ENCODE measurements at regions not wholly inside any gene's neighbourhood (a gene's known extent, or its start where the extent isn't known, plus 50 kb on each side); places are given as distances from the start of the nearest gene placed in this dataset.
A peak's percentile ranks its signal among the peaks of the same experiment; 100 is the strongest.

DNA sequence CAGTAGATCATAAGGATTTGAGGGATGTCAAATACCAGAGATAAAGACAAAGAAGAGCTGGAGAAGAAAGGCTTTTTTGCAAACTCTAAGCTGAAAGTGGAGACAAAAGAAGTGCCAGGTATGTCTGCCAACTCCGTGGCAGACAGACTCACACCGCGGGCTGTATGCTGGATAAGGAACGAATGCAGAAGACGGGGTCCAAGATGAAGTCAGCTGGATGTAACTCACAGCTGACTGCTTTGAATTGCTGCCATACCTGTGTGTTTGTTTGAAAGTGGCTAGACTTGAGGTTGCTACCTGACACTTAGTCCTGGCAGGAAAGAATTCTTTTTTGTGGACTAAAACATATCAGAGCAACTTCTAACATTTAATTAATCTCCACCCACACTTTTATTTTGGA is 398.8 kb downstream of the DLEU7 start:
- H3K4me3 ChIP-seq (ENCODE audit: low read depth in 1 of 3, low read length in 3 of 3), result no peak overlapping the region
- FAIRE-seq, result no peak
- H3K27me3 ChIP-seq (ENCODE audit: control insufficient read depth in 3 of 3, insufficient read depth in 3 of 3, low read length in 3 of 3), result no peaks in the 10 kb centered on the region
- no peak overlapping the region for H3K27ac ChIP-seq (ENCODE audit: low read depth in 1 of 3, low read length in 2 of 3)
- no peak for DNase-seq
- no peaks in the 10 kb centered on the region for H3K9me3 ChIP-seq (ENCODE audit: control insufficient read depth in 2 of 2, insufficient read depth in 1 of 2, low read depth in 1 of 2, low read length in 1 of 2)
- H3K36me3 ChIP-seq (ENCODE audit: control insufficient read depth in 3 of 3, insufficient read depth in 2 of 3, low read depth in 1 of 3, low read length in 3 of 3), result no peaks in the 10 kb centered on the region
- no peaks in the 10 kb centered on the region for H3K4me1 ChIP-seq (ENCODE audit: control insufficient read depth in 3 of 3, insufficient read depth in 2 of 3, low read depth in 1 of 3, low read length in 2 of 3)
- 69 to 83% (median 76%) methylated on average over 5 of the region's 5 CpGs for WGBS, 3 donors

DNA sequence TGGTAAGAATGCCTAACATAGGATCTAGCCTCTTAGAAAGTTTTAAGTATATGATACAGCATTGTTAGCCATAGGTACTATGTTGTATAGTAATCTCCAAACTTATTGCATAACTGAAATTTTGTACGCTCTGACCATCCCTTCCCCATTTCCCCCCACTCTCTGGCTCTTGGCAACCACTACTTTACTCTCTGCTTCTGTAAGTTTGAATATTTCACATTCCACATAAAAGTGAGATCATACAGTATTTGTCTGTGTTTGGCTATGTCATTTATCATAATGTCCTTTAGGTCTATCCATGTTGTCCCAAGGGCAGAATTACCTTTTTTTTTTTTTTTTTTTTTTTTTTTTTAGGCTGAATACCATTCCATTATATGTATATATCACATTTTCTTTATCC is 396.9 kb downstream of the DLEU7 start:
- no peak for FAIRE-seq
- no peaks in the 10 kb centered on the region for H3K4me1 ChIP-seq (ENCODE audit: control insufficient read depth in 3 of 3, insufficient read depth in 2 of 3, low read depth in 1 of 3, low read length in 2 of 3)
- no peak for DNase-seq
- no peaks in the 10 kb centered on the region for H3K9me3 ChIP-seq (ENCODE audit: control insufficient read depth in 2 of 2, insufficient read depth in 1 of 2, low read depth in 1 of 2, low read length in 1 of 2)
- no peak overlapping the region for H3K27ac ChIP-seq (ENCODE audit: low read depth in 1 of 3, low read length in 2 of 3)
- H3K4me3 ChIP-seq (ENCODE audit: low read depth in 1 of 3, low read length in 3 of 3), result no peak overlapping the region
- H3K36me3 ChIP-seq (ENCODE audit: control insufficient read depth in 3 of 3, insufficient read depth in 2 of 3, low read depth in 1 of 3, low read length in 3 of 3), result no peaks in the 10 kb centered on the region
- WGBS, 3 donors, result 86 to 100% (median 89%) methylated on average over 1 of the region's 1 CpG
- no peaks in the 10 kb centered on the region for H3K27me3 ChIP-seq (ENCODE audit: control insufficient read depth in 3 of 3, insufficient read depth in 3 of 3, low read length in 3 of 3)

DNA sequence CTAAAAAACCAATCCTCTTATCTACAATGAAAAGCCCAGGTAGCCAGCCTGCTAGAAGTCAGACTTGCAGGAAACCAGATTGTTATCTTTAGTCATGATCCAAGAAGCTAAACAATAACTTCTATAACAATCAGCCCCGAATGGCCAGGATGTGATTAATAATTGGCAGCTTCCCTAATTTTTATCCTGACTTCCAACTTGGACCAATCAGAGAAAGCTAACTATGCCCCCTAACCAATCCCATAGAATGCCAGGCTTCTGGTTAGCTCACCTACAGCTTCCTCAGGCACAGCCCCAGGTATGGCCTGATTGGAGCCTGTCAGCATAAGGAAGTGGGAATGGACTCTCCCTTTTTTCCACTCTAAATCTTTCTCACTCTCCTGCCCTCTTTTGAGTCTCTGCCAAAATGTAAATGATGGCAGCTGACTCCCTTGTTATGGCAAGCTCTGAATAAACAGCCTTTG is 394.9 kb downstream of the DLEU7 start:
- H3K4me1 ChIP-seq (ENCODE audit: control insufficient read depth in 3 of 3, insufficient read depth in 2 of 3, low read depth in 1 of 3, low read length in 2 of 3), result no peaks in the 10 kb centered on the region
- no peaks in the 10 kb centered on the region for H3K36me3 ChIP-seq (ENCODE audit: control insufficient read depth in 3 of 3, insufficient read depth in 2 of 3, low read depth in 1 of 3, low read length in 3 of 3)
- WGBS, 3 donors, result 5 to 37% (median 11%) methylated on average over 1 of the region's 1 CpG
- peak in 1 of 2 donors; percentile 2 for DNase-seq
- H3K27me3 ChIP-seq (ENCODE audit: control insufficient read depth in 3 of 3, insufficient read depth in 3 of 3, low read length in 3 of 3), result no peaks in the 10 kb centered on the region
- no peaks in the 10 kb centered on the region for H3K9me3 ChIP-seq (ENCODE audit: control insufficient read depth in 2 of 2, insufficient read depth in 1 of 2, low read depth in 1 of 2, low read length in 1 of 2)
- no peak overlapping the region for H3K4me3 ChIP-seq (ENCODE audit: low read depth in 1 of 3, low read length in 3 of 3)
- H3K27ac ChIP-seq (ENCODE audit: low read depth in 1 of 3, low read length in 2 of 3), result no peak overlapping the region
- no peak for FAIRE-seq

DNA sequence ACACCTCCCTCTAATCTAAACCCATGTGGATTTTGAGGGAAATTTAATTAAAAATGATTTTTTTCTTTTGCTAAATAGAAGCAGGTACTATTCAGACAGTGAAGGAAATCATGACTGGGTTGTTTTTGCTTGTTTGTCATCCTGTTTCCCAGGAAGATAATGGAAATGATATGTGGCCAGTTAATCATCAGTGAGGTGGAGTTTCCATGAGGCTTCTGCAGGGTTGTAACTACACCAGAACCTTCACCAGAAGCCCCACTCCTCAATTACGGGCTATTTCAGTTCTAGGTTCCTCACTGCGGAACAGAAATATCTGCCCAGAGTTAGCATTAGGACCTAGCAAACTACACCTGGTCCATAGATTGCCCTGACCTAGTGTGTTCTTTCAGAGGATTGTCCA is 394.0 kb downstream of the DLEU7 start:
- Histone ChIP-seq H3K27me3 (ENCODE audit: control insufficient read depth in 3 of 3, insufficient read depth in 3 of 3, low read length in 3 of 3) (no peaks in the 10 kb centered on the region), H3K4me1 (ENCODE audit: control insufficient read depth in 3 of 3, insufficient read depth in 2 of 3, low read depth in 1 of 3, low read length in 2 of 3) (no peaks in the 10 kb centered on the region), H3K27ac (ENCODE audit: low read depth in 1 of 3, low read length in 2 of 3) (no peak overlapping the region), H3K36me3 (ENCODE audit: control insufficient read depth in 3 of 3, insufficient read depth in 2 of 3, low read depth in 1 of 3, low read length in 3 of 3) (no peaks in the 10 kb centered on the region), H3K9me3 (ENCODE audit: control insufficient read depth in 2 of 2, insufficient read depth in 1 of 2, low read depth in 1 of 2, low read length in 1 of 2) (no peaks in the 10 kb centered on the region), H3K4me3 (ENCODE audit: low read depth in 1 of 3, low read length in 3 of 3) (no peak overlapping the region)
- 91 to 95% (median 95%) methylated on average over 2 of the region's 2 CpGs for WGBS, 3 donors
- no peak for DNase-seq
- no peak for FAIRE-seq

DNA sequence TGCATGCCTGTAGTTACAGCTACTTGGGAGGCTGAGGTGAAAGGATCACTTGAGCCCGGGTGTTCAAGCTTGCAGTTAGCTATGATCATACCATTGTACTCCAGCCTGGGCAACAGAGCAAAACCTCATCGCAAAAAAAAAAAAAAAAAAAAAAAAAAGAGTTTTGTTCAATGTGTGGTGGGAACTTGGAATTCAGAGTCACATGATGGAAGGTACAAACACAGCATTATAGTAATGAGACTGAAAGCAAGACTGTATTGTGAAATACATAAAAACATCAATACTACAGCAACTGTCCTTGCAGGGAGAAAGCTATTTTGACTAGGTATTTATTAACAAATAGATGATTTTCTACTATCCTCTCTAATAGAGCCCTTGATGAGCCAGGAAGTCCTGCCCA is 393.2 kb downstream of the DLEU7 start:
- Histone ChIP-seq H3K4me3 (ENCODE audit: low read depth in 1 of 3, low read length in 3 of 3) (no peak overlapping the region), H3K9me3 (ENCODE audit: control insufficient read depth in 2 of 2, insufficient read depth in 1 of 2, low read depth in 1 of 2, low read length in 1 of 2) (no peaks in the 10 kb centered on the region), H3K4me1 (ENCODE audit: control insufficient read depth in 3 of 3, insufficient read depth in 2 of 3, low read depth in 1 of 3, low read length in 2 of 3) (no peaks in the 10 kb centered on the region), H3K36me3 (ENCODE audit: control insufficient read depth in 3 of 3, insufficient read depth in 2 of 3, low read depth in 1 of 3, low read length in 3 of 3) (no peaks in the 10 kb centered on the region), H3K27me3 (ENCODE audit: control insufficient read depth in 3 of 3, insufficient read depth in 3 of 3, low read length in 3 of 3) (no peaks in the 10 kb centered on the region), H3K27ac (ENCODE audit: low read depth in 1 of 3, low read length in 2 of 3) (no peak overlapping the region)
- FAIRE-seq (no peak), DNase-seq (no peak)
- 85 to 94% (median 87%) methylated on average over 2 of the region's 2 CpGs for WGBS, 3 donors

DNA sequence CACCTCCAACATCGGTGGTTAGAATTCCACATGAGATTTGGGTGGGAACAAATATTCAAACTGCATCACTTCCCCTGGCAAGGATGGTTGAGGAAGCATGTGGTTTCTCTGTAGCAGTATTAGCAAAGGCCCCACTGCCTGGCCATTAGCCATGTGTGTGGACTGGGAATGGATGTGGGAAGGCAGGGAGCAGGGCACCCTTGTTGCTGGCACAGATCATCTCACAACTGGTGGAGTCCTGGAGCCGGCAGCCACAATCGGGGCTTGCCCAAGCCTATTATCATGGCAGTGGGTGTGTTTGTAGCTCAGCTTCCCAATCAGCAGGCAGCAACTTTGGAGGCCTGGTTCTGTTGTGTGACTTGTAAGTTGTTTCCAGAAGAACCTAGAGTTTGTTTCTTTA is 391.9 kb downstream of the DLEU7 start:
- no peak for FAIRE-seq

DNA sequence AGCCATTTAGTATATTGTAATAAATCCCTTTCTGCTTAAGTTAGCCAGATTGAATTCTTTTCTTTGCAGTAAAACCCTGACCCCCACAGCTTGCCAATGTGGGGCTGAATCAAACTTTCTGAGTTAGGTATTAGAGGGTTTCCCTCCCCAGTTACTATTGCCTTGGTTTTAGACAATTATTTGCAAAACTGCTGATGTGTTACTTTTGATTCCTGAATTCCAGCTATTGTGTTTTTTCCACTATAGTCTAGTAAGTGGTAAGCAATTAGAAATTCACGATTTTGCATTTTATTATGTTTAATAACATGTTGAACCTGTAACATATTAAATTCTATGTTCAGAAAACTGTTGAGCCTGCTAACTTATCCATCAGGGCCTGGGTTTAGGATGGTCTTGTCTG is 391.5 kb downstream of the DLEU7 start:
- no peak overlapping the region for H3K27ac ChIP-seq (ENCODE audit: low read depth in 1 of 3, low read length in 2 of 3)
- H3K4me1 ChIP-seq (ENCODE audit: control insufficient read depth in 3 of 3, insufficient read depth in 2 of 3, low read depth in 1 of 3, low read length in 2 of 3), result no peaks in the 10 kb centered on the region
- no peak for DNase-seq
- no peaks in the 10 kb centered on the region for H3K27me3 ChIP-seq (ENCODE audit: control insufficient read depth in 3 of 3, insufficient read depth in 3 of 3, low read length in 3 of 3)
- no peak overlapping the region for H3K4me3 ChIP-seq (ENCODE audit: low read depth in 1 of 3, low read length in 3 of 3)
- no peak for FAIRE-seq
- no peaks in the 10 kb centered on the region for H3K9me3 ChIP-seq (ENCODE audit: control insufficient read depth in 2 of 2, insufficient read depth in 1 of 2, low read depth in 1 of 2, low read length in 1 of 2)
- WGBS, 3 donors, result 86 to 92% (median 88%) methylated on average over 1 of the region's 1 CpG
- H3K36me3 ChIP-seq (ENCODE audit: control insufficient read depth in 3 of 3, insufficient read depth in 2 of 3, low read depth in 1 of 3, low read length in 3 of 3), result no peaks in the 10 kb centered on the region

More for the DNA sequence above, 391.9 kb downstream of the DLEU7 start:
- Histone ChIP-seq H3K4me3 (ENCODE audit: low read depth in 1 of 3, low read length in 3 of 3) (no peak overlapping the region), H3K27me3 (ENCODE audit: control insufficient read depth in 3 of 3, insufficient read depth in 3 of 3, low read length in 3 of 3) (no peaks in the 10 kb centered on the region), H3K9me3 (ENCODE audit: control insufficient read depth in 2 of 2, insufficient read depth in 1 of 2, low read depth in 1 of 2, low read length in 1 of 2) (no peaks in the 10 kb centered on the region), H3K27ac (ENCODE audit: low read depth in 1 of 3, low read length in 2 of 3) (no peak overlapping the region), H3K4me1 (ENCODE audit: control insufficient read depth in 3 of 3, insufficient read depth in 2 of 3, low read depth in 1 of 3, low read length in 2 of 3) (no peaks in the 10 kb centered on the region), H3K36me3 (ENCODE audit: control insufficient read depth in 3 of 3, insufficient read depth in 2 of 3, low read depth in 1 of 3, low read length in 3 of 3) (no peaks in the 10 kb centered on the region)
- 78 to 88% (median 82%) methylated on average over 3 of the region's 3 CpGs for WGBS, 3 donors
- no peak for DNase-seq

DNA sequence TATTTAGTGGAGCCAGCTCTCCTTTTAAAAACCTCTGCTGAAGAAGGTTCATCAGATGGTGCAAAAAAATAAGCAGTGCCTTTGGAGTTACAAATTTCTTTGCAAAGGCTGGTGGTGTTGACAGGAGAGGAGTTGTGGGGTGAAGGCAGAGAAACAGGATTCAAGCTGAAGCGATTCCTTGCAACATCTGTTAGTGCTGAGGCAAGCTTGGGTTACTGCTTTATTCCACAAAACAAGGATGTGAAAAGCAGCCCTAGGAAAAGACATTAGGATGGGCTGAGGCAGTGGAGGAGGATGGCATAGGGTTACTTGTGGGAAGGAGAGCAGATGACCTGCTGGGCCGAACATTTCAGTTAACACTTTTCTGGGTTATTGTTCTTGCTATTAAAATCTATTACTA is 390.7 kb downstream of the DLEU7 start:
- Histone ChIP-seq H3K9me3 (ENCODE audit: control insufficient read depth in 2 of 2, insufficient read depth in 1 of 2, low read depth in 1 of 2, low read length in 1 of 2) (no peaks in the 10 kb centered on the region), H3K4me1 (ENCODE audit: control insufficient read depth in 3 of 3, insufficient read depth in 2 of 3, low read depth in 1 of 3, low read length in 2 of 3) (no peaks in the 10 kb centered on the region), H3K4me3 (ENCODE audit: low read depth in 1 of 3, low read length in 3 of 3) (no peak overlapping the region), H3K27me3 (ENCODE audit: control insufficient read depth in 3 of 3, insufficient read depth in 3 of 3, low read length in 3 of 3) (no peaks in the 10 kb centered on the region), H3K36me3 (ENCODE audit: control insufficient read depth in 3 of 3, insufficient read depth in 2 of 3, low read depth in 1 of 3, low read length in 3 of 3) (no peaks in the 10 kb centered on the region), H3K27ac (ENCODE audit: low read depth in 1 of 3, low read length in 2 of 3) (no peak overlapping the region)
- FAIRE-seq (no peak), DNase-seq (no peak)
- 75 to 87% (median 86%) methylated on average over 2 of the region's 2 CpGs for WGBS, 3 donors

DNA sequence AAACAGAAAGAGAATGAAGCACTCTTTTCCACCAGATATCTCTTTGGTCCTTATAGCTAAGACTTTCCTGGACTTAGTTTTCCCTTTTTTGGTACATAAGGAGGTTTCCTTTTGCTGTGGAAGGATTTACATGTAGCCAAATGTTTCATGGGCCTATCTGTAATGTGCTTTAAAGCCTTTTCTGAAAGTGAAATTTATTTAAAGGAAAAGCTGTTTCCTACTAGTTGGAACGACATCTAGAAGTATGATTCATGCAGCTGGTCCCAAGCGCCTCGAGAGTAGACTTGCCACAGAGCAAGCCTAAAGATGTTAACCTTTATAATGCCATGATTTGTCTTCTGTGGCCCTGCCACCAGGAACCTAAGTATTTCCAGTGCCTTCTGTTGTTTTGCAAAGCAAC is 390.3 kb downstream of the DLEU7 start:
- DNase-seq (no peak), FAIRE-seq (no peak)
- Histone ChIP-seq H3K36me3 (ENCODE audit: control insufficient read depth in 3 of 3, insufficient read depth in 2 of 3, low read depth in 1 of 3, low read length in 3 of 3) (no peaks in the 10 kb centered on the region), H3K9me3 (ENCODE audit: control insufficient read depth in 2 of 2, insufficient read depth in 1 of 2, low read depth in 1 of 2, low read length in 1 of 2) (no peaks in the 10 kb centered on the region), H3K27me3 (ENCODE audit: control insufficient read depth in 3 of 3, insufficient read depth in 3 of 3, low read length in 3 of 3) (no peaks in the 10 kb centered on the region), H3K4me3 (ENCODE audit: low read depth in 1 of 3, low read length in 3 of 3) (no peak overlapping the region), H3K27ac (ENCODE audit: low read depth in 1 of 3, low read length in 2 of 3) (no peak overlapping the region), H3K4me1 (ENCODE audit: control insufficient read depth in 3 of 3, insufficient read depth in 2 of 3, low read depth in 1 of 3, low read length in 2 of 3) (no peaks in the 10 kb centered on the region)
- 45 to 70% (median 67%) methylated on average over 3 of the region's 3 CpGs for WGBS, 3 donors
